ENCODE measurements at regions not wholly inside any gene's neighbourhood (a gene's known extent, or its start where the extent isn't known, plus 50 kb on each side); places are given as distances from the start of the nearest gene placed in this dataset.

GRCh38 chr9:75238311-75238976 is 150.1 kb downstream of the OSTF1 start (continued):
- no peak for TF ChIP-seq REST (IDR thresholded peaks at IDR 0.05; ENCODE audit: low read depth)
- no peak for TF ChIP-seq EZH2 (IDR thresholded peaks at IDR 0.05)
- no peak for TF ChIP-seq SRF (IDR thresholded peaks at IDR 0.05; ENCODE audit: low read depth)
- no peak for TF ChIP-seq YY1 (IDR thresholded peaks at IDR 0.05; ENCODE audit: extremely low read depth, insufficient replicate concordance, low read depth, low read length)
- TF ChIP-seq ZNF274 (IDR thresholded peaks at IDR 0.05; ENCODE audit: low read depth, low read length) = no peak
- no peak for TF ChIP-seq ZFX (IDR thresholded peaks at IDR 0.05)

- Histone ChIP-seq H4K20me1 (ENCODE audit: insufficient read depth) (no peaks in the 10 kb centered on the region), H3K79me2 (ENCODE audit: insufficient read depth, low read length) (no peaks in the 10 kb centered on the region), H3K4me3 (replicated peaks in 1 of 2; ENCODE audit: low read depth in 1 of 2, low read length in 2 of 2) (no peak overlapping the region), H3K9me3 (ENCODE audit: control insufficient read depth in 1 of 2, insufficient read depth in 1 of 2, low read depth in 1 of 2, low read length in 2 of 2) (no peaks in the 10 kb centered on the region; a peak in 1 of 4 replicates), H3K9ac (ENCODE audit: low read length) (no peak overlapping the region), H3K9me2 (ENCODE audit: insufficient read depth) (no peaks in the 10 kb centered on the region), H3K27ac (ENCODE audit: low read depth, low read length) (no peak overlapping the region), H3K4me1 (ENCODE audit: control insufficient read depth in 1 of 2, insufficient read depth in 2 of 2, low read length in 2 of 2) (no peaks in the 10 kb centered on the region), H3K4me2 (ENCODE audit: low read length) (no peak overlapping the region), H2AFZ (ENCODE audit: low read depth, low read length, poor library complexity, severe bottlenecking) (no peak overlapping the region), H3K36me3 (ENCODE audit: control insufficient read depth in 1 of 2, insufficient read depth in 2 of 2, low read length in 2 of 2) (no peaks in the 10 kb centered on the region), H3K27me3 (ENCODE audit: insufficient read depth, low read length) (no peaks in the 10 kb centered on the region)
- POLR2A ChIA-PET = no interaction called here
- intact Hi-C loops (cut with micrococcal nuclease) = loop anchor here (2.0 to 10.0 kb wide), 2 partner anchors 54 to 464 kb away; no protein-coding TSS in a partner anchor
- TF ChIP-seq SRF (IDR thresholded peaks at IDR 0.05; ENCODE audit: low read depth) = no peak
- no peak for TF ChIP-seq ZBTB33 (IDR thresholded peaks at IDR 0.05; ENCODE audit: extremely low read depth, insufficient replicate concordance, low read length)
- TF ChIP-seq EZH2 (IDR thresholded peaks at IDR 0.05) = no peak
- ATAC-seq = no peak
- RAD21 ChIA-PET (ENCODE audit: low non-redundant PET in 1 of 2, low total read pairs in 2 of 2, uncharacterized antibody in 2 of 2, unreplicated experiment in 2 of 2) = no interaction called here
- DNase-seq (ENCODE audit: low read depth, low spot score) = no peak
- BruUV-seq (replicated peaks) = no TSS peak
- CTCF ChIA-PET = interaction anchor here (1.5 kb wide), 1 partner anchor 38 kb away, joined by 3 read pairs; no protein-coding TSS in a partner anchor
Observed at GRCh38 chr9:75239176-75239575, 150.9 kb downstream of the OSTF1 start.
